ENCODE measurements at regions not wholly inside any gene's neighbourhood (a gene's known extent, or its start where the extent isn't known, plus 50 kb on each side); places are given as distances from the start of the nearest gene placed in this dataset.

GRCh38 chr4:42329421-42329820, 67.9 kb upstream of the SHISA3 start:
- H3K18ac ChIP-seq (ENCODE audit: insufficient read length, low read depth, low read length) = no peak overlapping the region
- no peak overlapping the region for H2BK20ac ChIP-seq (ENCODE audit: low read depth, low read length, poor library complexity, severe bottlenecking)
- no peak overlapping the region for H2BK5ac ChIP-seq (ENCODE audit: insufficient read length, low read length)
- H3K4ac ChIP-seq (ENCODE audit: low read depth, low read length) = no peak overlapping the region
- no peak overlapping the region for H3K14ac ChIP-seq (ENCODE audit: insufficient read depth, low read length)
- WGBS (ENCODE audit: extremely low coverage, insufficient read length, low lambda C conversion rate) = no CpG with 5 or more reads among the region's 3 CpGs
- Mint-ChIP-seq H3K36me3 (ENCODE audit: insufficient read depth in 1 of 3, low read depth in 3 of 3) (peaks cover 0 to 3% (median 0%) of the 10 kb centered on the region in 3 experiments; a peak in 2 of 7 replicates), H3K4me1 (peaks cover 21% of the 10 kb centered on the region in 2 experiments), H3K27ac (no peak overlapping the region), H3K9me3 (peaks cover 3% of the 10 kb centered on the region in 2 experiments; a peak in 2 of 5 replicates), H3K27me3 (ENCODE audit: low read depth) (peaks cover 5% of the 10 kb centered on the region; the same call in 1 of the 2 replicates), H3K4me3 (no peak overlapping the region)
- no peak overlapping the region for H2BK120ac ChIP-seq (ENCODE audit: low read depth, low read length, poor library complexity, severe bottlenecking)
- H3K9ac ChIP-seq (ENCODE audit: extremely low read depth, insufficient read length, low read length) = no peak overlapping the region
- H2BK15ac ChIP-seq (ENCODE audit: low read depth, low read length) = no peak overlapping the region
- no peak overlapping the region for H2AK5ac ChIP-seq (ENCODE audit: insufficient read length, low read length)
- no peak overlapping the region for H4K5ac ChIP-seq (ENCODE audit: insufficient read length, low read depth, low read length)
- H4K20me1 ChIP-seq (ENCODE audit: control insufficient read depth, insufficient read depth, insufficient read length) = no peaks in the 10 kb centered on the region
- TF ChIP-seq CTCF (conservative IDR thresholded peaks at IDR 0.05) = no peak
- no peaks in the 10 kb centered on the region for H3K79me2 ChIP-seq (ENCODE audit: insufficient read depth, low read length)
- H2AFZ ChIP-seq (ENCODE audit: low read length) = no peak overlapping the region
- no peaks in the 10 kb centered on the region for H3K23me2 ChIP-seq (ENCODE audit: insufficient read length, low read depth, low read length, poor library complexity, severe bottlenecking)
- H3K4me1 ChIP-seq (ENCODE audit: insufficient read depth, low read length) = no peaks in the 10 kb centered on the region
- no peaks in the 10 kb centered on the region for H3K27me3 ChIP-seq (ENCODE audit: insufficient read depth, low read length)
- H3K4me2 ChIP-seq (ENCODE audit: insufficient read depth, insufficient read length, low read length) = no peak overlapping the region
- H2BK12ac ChIP-seq (ENCODE audit: insufficient read length, low read depth, low read length) = no peak overlapping the region
- H3K27ac ChIP-seq (ENCODE audit: insufficient read length, low read depth, low read length) = no peak overlapping the region
- H4K8ac ChIP-seq (replicated peaks; ENCODE audit: insufficient read length, low read depth, low read length) = no peak overlapping the region
- no peak overlapping the region for H3K23ac ChIP-seq (ENCODE audit: insufficient read length, low read depth, low read length)
- no peak for DNase-seq
- no peak overlapping the region for H4K91ac ChIP-seq (ENCODE audit: insufficient read length, low read depth, low read length)
- H3K56ac ChIP-seq (ENCODE audit: insufficient read length, low read depth, low read length) = no peak overlapping the region
- no peak overlapping the region for H3T11ph ChIP-seq (ENCODE audit: low read length)
- H3K9me3 ChIP-seq (ENCODE audit: control insufficient read depth, low read depth, low read length) = no peaks in the 10 kb centered on the region
- no peaks in the 10 kb centered on the region for H3K79me1 ChIP-seq (ENCODE audit: insufficient read depth, low read depth, low read length, poor library complexity, severe bottlenecking)

Measured in H9 (cell line).